ENCODE measurements at regions not wholly inside any gene's neighbourhood (a gene's known extent, or its start where the extent isn't known, plus 50 kb on each side); places are given as distances from the start of the nearest gene placed in this dataset.

DNA sequence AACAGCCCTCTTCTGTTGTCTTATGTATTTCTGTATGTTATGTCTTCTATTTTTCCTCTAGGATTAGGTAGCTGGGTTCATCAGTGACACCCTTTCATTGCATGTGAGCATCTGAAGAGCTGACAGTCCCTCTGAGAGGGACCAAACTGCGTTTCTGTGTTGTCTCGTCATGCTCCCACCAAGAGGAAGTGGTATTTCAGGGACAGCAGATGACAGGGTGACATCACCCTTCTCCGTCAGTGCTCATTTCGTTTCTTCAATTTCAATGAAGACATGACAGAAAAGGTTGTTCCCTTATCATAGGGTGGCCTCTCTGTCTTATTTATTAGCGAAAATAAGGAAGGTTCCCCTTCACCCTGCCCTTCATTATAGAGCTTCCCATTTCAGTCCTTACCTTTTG lies 225.9 kb upstream of the NR4A3 start:
- TF ChIP-seq, protein P1, sequence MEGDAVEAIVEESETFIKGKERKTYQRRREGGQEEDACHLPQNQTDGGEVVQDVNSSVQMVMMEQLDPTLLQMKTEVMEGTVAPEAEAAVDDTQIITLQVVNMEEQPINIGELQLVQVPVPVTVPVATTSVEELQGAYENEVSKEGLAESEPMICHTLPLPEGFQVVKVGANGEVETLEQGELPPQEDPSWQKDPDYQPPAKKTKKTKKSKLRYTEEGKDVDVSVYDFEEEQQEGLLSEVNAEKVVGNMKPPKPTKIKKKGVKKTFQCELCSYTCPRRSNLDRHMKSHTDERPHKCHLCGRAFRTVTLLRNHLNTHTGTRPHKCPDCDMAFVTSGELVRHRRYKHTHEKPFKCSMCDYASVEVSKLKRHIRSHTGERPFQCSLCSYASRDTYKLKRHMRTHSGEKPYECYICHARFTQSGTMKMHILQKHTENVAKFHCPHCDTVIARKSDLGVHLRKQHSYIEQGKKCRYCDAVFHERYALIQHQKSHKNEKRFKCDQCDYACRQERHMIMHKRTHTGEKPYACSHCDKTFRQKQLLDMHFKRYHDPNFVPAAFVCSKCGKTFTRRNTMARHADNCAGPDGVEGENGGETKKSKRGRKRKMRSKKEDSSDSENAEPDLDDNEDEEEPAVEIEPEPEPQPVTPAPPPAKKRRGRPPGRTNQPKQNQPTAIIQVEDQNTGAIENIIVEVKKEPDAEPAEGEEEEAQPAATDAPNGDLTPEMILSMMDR (IDR thresholded peaks at IDR 0.05), result no peak
- no peak for TF ChIP-seq POLR2A (IDR thresholded peaks at IDR 0.05)
